OCI-LY3 (cell line): ENCODE measurements at regions not wholly inside any gene's neighbourhood (a gene's known extent, or its start where the extent isn't known, plus 50 kb on each side); places are given as distances from the start of the nearest gene placed in this dataset.

Experiments
- EZH2phosphoT487 ChIP-seq: fragments of 200-600 bp; shearing (Covaris generic); IDR thresholded peaks from 2 replicates; pipeline ENCODE4 v1.6.1; 2018; ENCODE audit warnings: antibody characterized with exemption, mixed run types, low read depth
- TF ChIP-seq, protein P1 (sequence below): fragments of 200-600, 300-600 bp; sonication (generic); IDR thresholded peaks from 2 replicates; pipeline ENCODE4 v1.5.1; 2014; ENCODE audit warnings: antibody characterized with exemption, low read length, low read depth

DNA sequence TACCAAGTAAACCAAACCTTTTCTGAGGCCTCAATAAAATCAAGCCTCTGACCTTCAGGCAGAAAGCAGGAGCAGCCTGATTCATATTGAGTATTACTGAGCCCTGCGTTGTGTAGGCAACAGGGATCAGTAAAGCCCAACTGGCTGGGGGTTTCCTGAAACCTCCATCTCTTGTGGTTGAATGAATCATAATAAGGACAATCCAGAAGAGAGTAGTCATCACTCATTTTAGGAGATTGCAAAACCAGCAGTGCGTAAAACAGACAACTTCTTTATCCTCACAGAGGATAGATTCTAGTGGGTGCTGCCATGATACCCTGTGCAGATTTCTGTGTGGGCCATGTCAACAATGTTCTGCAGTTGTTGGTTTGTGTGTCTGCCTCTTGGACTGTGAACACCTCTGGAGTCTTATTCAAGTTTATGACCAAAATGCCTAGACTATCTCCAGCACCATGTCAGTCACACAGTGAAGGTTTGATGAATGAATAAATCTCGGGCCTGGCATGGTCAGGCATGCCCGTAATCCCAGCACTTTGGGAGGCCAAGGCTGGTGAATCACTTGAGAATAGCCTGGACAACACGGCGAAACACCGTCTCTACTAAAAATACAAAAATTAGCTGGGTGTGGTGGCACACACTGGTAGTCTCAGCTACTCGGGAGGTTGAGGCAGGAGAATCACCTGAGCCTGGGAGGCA is 51.8 kb upstream of the RAB27B start:
- TF ChIP-seq, protein P1, sequence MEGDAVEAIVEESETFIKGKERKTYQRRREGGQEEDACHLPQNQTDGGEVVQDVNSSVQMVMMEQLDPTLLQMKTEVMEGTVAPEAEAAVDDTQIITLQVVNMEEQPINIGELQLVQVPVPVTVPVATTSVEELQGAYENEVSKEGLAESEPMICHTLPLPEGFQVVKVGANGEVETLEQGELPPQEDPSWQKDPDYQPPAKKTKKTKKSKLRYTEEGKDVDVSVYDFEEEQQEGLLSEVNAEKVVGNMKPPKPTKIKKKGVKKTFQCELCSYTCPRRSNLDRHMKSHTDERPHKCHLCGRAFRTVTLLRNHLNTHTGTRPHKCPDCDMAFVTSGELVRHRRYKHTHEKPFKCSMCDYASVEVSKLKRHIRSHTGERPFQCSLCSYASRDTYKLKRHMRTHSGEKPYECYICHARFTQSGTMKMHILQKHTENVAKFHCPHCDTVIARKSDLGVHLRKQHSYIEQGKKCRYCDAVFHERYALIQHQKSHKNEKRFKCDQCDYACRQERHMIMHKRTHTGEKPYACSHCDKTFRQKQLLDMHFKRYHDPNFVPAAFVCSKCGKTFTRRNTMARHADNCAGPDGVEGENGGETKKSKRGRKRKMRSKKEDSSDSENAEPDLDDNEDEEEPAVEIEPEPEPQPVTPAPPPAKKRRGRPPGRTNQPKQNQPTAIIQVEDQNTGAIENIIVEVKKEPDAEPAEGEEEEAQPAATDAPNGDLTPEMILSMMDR, result no peak
- no peak for TF ChIP-seq EZH2phosphoT487
